PC-3 (cell line): ENCODE measurements at regions not wholly inside any gene's neighbourhood (a gene's known extent, or its start where the extent isn't known, plus 50 kb on each side); places are given as distances from the start of the nearest gene placed in this dataset.

ENCODE experiments used
- EZH2 ChIP-seq: fragments of 300-600 bp; sonication (generic); IDR thresholded peaks from one replicate; pipeline ENCODE4 v1.6.1; 2017; ENCODE audit warnings: antibody characterized with exemption, mild to moderate bottlenecking, low read length; ENCODE audit not compliant: unreplicated experiment
- EZH2phosphoT487 ChIP-seq: fragments of 300-600 bp; sonication (generic); IDR thresholded peaks from 2 replicates; pipeline ENCODE4 v1.6.1; 2018; ENCODE audit warnings: mild to moderate bottlenecking, antibody characterized with exemption, low read length, borderline replicate concordance
- TF ChIP-seq, protein P1 (sequence below): fragments of 300-600 bp; sonication (generic); conservative IDR thresholded peaks from 2 replicates; pipeline ENCODE4 v1.5.1; 2017; ENCODE audit warnings: antibody characterized with exemption, low read depth, mild to moderate bottlenecking, low read length

DNA sequence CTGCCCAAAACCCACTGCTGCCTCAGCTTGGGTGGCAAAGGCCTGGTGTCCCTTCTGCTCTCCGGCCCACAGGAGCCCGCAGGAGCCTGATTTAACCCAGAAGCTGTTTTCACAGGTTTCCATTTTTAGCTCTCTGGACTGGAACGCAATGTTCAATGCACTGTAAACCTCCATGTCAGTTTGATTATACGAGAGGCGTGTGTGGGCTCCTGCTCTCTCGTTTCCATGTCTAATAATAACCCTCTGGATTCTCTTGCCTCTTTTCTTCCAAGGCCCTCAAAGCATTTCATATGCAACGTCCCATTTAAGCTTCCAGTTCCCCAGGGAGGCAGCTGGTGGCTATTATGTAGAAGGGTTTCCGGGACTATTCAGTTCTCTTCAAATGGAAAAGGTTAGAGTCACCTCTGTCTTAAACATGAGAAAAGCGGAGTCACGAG, 161.1 kb downstream of the SUDS3 start:
- TF ChIP-seq, protein P1, sequence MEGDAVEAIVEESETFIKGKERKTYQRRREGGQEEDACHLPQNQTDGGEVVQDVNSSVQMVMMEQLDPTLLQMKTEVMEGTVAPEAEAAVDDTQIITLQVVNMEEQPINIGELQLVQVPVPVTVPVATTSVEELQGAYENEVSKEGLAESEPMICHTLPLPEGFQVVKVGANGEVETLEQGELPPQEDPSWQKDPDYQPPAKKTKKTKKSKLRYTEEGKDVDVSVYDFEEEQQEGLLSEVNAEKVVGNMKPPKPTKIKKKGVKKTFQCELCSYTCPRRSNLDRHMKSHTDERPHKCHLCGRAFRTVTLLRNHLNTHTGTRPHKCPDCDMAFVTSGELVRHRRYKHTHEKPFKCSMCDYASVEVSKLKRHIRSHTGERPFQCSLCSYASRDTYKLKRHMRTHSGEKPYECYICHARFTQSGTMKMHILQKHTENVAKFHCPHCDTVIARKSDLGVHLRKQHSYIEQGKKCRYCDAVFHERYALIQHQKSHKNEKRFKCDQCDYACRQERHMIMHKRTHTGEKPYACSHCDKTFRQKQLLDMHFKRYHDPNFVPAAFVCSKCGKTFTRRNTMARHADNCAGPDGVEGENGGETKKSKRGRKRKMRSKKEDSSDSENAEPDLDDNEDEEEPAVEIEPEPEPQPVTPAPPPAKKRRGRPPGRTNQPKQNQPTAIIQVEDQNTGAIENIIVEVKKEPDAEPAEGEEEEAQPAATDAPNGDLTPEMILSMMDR: no peak
- TF ChIP-seq EZH2 (no peak), EZH2phosphoT487 (no peak)
